ENCODE measurements at regions not wholly inside any gene's neighbourhood (a gene's known extent, or its start where the extent isn't known, plus 50 kb on each side); places are given as distances from the start of the nearest gene placed in this dataset.
A peak's percentile ranks its signal among the peaks of the same experiment; 100 is the strongest.

GRCh38 chr16:66247516-66248481 lies 118.7 kb upstream of the CDH5 start:
- DNase-seq (ENCODE audit: low spot score) = no peak

GRCh38 chr16:66245868-66246267 lies 120.6 kb upstream of the CDH5 start:
- DNase-seq (ENCODE audit: low spot score) = no peak

- DNase-seq (ENCODE audit: low spot score) = peak; percentile 55
These were observed 121.4 kb upstream of the CDH5 start for GRCh38 chr16:66245072-66245471.

- DNase-seq (ENCODE audit: low spot score) = peak; percentile 24
These were observed 123.8 kb upstream of the CDH5 start for GRCh38 chr16:66242672-66243071.

GRCh38 chr16:66242206-66242605 lies 124.3 kb upstream of the CDH5 start:
- peak; percentile 22 for DNase-seq (ENCODE audit: low spot score)

- no peak for DNase-seq (ENCODE audit: low spot score)
These were observed 125.7 kb upstream of the CDH5 start for GRCh38 chr16:66240631-66241395.

GRCh38 chr16:66240088-66240487 lies 126.4 kb upstream of the CDH5 start:
- peak; percentile 59 for DNase-seq (ENCODE audit: low spot score)

GRCh38 chr16:66238696-66239095 lies 127.8 kb upstream of the CDH5 start:
- DNase-seq (ENCODE audit: low spot score) = no peak

- no peak for DNase-seq (ENCODE audit: low spot score)
These were observed 130.2 kb upstream of the CDH5 start for GRCh38 chr16:66236301-66236700.

- DNase-seq (ENCODE audit: low spot score) = no peak
These were observed 134.9 kb upstream of the CDH5 start for GRCh38 chr16:66231452-66232160.

GRCh38 chr16:66229651-66230050 lies 136.8 kb upstream of the CDH5 start:
- no peak for DNase-seq (ENCODE audit: low spot score)

- peak; percentile 51 for DNase-seq (ENCODE audit: low spot score)
These were observed 137.7 kb upstream of the CDH5 start for GRCh38 chr16:66228792-66229191.

- DNase-seq (ENCODE audit: low spot score) = peak; percentile 57
These were observed 138.5 kb upstream of the CDH5 start for GRCh38 chr16:66227766-66228530.

- DNase-seq (ENCODE audit: low spot score) = no peak
These were observed 139.7 kb upstream of the CDH5 start for GRCh38 chr16:66226762-66227161.

GRCh38 chr16:66225696-66226095 lies 140.8 kb upstream of the CDH5 start:
- no peak for DNase-seq (ENCODE audit: low spot score)

- no peak for DNase-seq (ENCODE audit: low spot score)
These were observed 141.9 kb upstream of the CDH5 start for GRCh38 chr16:66224626-66225025.

- peak; percentile 35 for DNase-seq (ENCODE audit: low spot score)
These were observed 142.3 kb upstream of the CDH5 start for GRCh38 chr16:66224186-66224585.

GRCh38 chr16:66223176-66223780 lies 143.2 kb upstream of the CDH5 start:
- DNase-seq (ENCODE audit: low spot score) = peak; percentile 55

- DNase-seq (ENCODE audit: low spot score) = no peak
These were observed 143.7 kb upstream of the CDH5 start for GRCh38 chr16:66222756-66223155.

GRCh38 chr16:66220702-66221101 lies 145.8 kb upstream of the CDH5 start:
- DNase-seq (ENCODE audit: low spot score) = peak; percentile 59
